H1 (cell line): ENCODE measurements at regions not wholly inside any gene's neighbourhood (a gene's known extent, or its start where the extent isn't known, plus 50 kb on each side); places are given as distances from the start of the nearest gene placed in this dataset.

Experiments
- CTCF ChIA-PET: fragments of 300-600 bp; sonication (Branson Sonifier 250); formaldehyde crosslinking; loops from one replicate; lab custom pipeline; 2021; ENCODE audit not compliant: partially characterized antibody; lab: Charles Lee
- POLR2A ChIA-PET: fragments of 300-600 bp; sonication (Branson Sonifier 250); formaldehyde crosslinking; loops from one replicate; lab custom pipeline; 2021; ENCODE audit warnings: inconsistent platforms; ENCODE audit not compliant: partially characterized antibody; lab: Charles Lee
- DNase-seq, 2 experiments: peaks; one replicate each; pipeline versions ENCODE4 v3.0.0 to v3.0.0-alpha.2; 2010 to 2022; ENCODE audit warnings: low spot score in 2 of 2, low read depth in 1 of 2, mixed read lengths in 1 of 2
- FAIRE-seq: peaks from 2 replicates; lab custom pipeline; 2011; peaks lifted over from hg19 to GRCh38; lab: Jason Lieb, UNC
- H2AFZ ChIP-seq: 2 replicates; pipeline ENCODE4 v1.8.1; 2012; ENCODE audit warnings: low read length, inconsistent platforms
- H2AK5ac ChIP-seq: 2 replicates; pipeline ENCODE4 v1.6.1; 2013; ENCODE audit warnings: low read depth, low read length
- H2BK120ac ChIP-seq: replicated peaks from 2 replicates; pipeline ENCODE3; 2013; ENCODE audit warnings: low read depth, low read length, inconsistent platforms
- H2BK12ac ChIP-seq: 2 replicates; pipeline ENCODE4 v1.6.1; 2013; ENCODE audit warnings: low read depth, low read length
- H2BK15ac ChIP-seq: 2 replicates; pipeline ENCODE4 v1.6.1; 2013; ENCODE audit warnings: low read length
- H2BK20ac ChIP-seq: 2 replicates; pipeline ENCODE4 v1.6.1; 2013; ENCODE audit warnings: low read length
- H2BK5ac ChIP-seq: 2 replicates; pipeline ENCODE4 v1.6.1; 2013; ENCODE audit warnings: low read depth, low read length
- H3K14ac ChIP-seq: 2 replicates; pipeline ENCODE4 v1.6.1; 2013; ENCODE audit warnings: inconsistent platforms; ENCODE audit not compliant: insufficient read length
- H3K18ac ChIP-seq: 2 replicates; pipeline ENCODE4 v1.6.1; 2013; ENCODE audit warnings: low read length; ENCODE audit errors: extremely low read depth
- H3K23ac ChIP-seq: 2 replicates; pipeline ENCODE4 v1.6.1; 2013; ENCODE audit warnings: inconsistent platforms; ENCODE audit not compliant: insufficient read length
- H3K23me2 ChIP-seq: 2 replicates; pipeline ENCODE4 v1.6.1; 2013; ENCODE audit warnings: low read depth, low read length
- H3K27ac ChIP-seq: 2 replicates; pipeline ENCODE4 v1.6.1; 2011; ENCODE audit warnings: low read depth, low read length, inconsistent platforms
- H3K27me3 ChIP-seq, 4 experiments: replicated peaks in 1 of 4; 1 replicate in 1 of 4; 2 replicates in 3 of 4; pipeline versions ENCODE4 v1.6.1 to v1.8.1; 2011 to 2013; ENCODE audit warnings: low read length in 3 of 4, mild to moderate bottlenecking in 3 of 4, inconsistent platforms in 2 of 4, mixed read lengths in 2 of 4, moderate library complexity in 1 of 4; ENCODE audit not compliant: control insufficient read depth in 3 of 4, insufficient read depth in 3 of 4; ENCODE audit errors: extremely low read depth in 1 of 4
- H3K36me3 ChIP-seq, 4 experiments: 2 replicates each; pipeline versions ENCODE4 v1.6.1 to v1.8.1; 2011 to 2013; ENCODE audit warnings: mild to moderate bottlenecking in 4 of 4, low read length in 3 of 4, moderate library complexity in 2 of 4, control low read depth in 1 of 4, inconsistent platforms in 1 of 4; ENCODE audit not compliant: insufficient read depth in 4 of 4, control insufficient read depth in 2 of 4
- H3K4ac ChIP-seq: replicated peaks from 2 replicates; pipeline ENCODE3; 2013; ENCODE audit warnings: low read length, low read depth, mixed read lengths, inconsistent platforms; ENCODE audit not compliant: insufficient read length
- H3K4me1 ChIP-seq, 4 experiments: replicated peaks in 1 of 4; 1 replicate in 1 of 4; 2 replicates in 3 of 4; pipeline versions ENCODE4 v1.6.1 to v1.8.1; 2011 to 2013; ENCODE audit warnings: low read length in 3 of 4, inconsistent platforms in 2 of 4, mixed read lengths in 1 of 4; ENCODE audit not compliant: insufficient read depth in 4 of 4, control insufficient read depth in 3 of 4
- H3K4me2 ChIP-seq, 2 experiments: 2 replicates each; pipeline versions ENCODE4 v1.6.1 to v1.8.1; 2011 to 2013; ENCODE audit warnings: low read depth in 2 of 2, low read length in 2 of 2, control low read depth in 1 of 2, inconsistent platforms in 1 of 2, mild to moderate bottlenecking in 1 of 2; ENCODE audit not compliant: insufficient read depth in 1 of 2
- H3K4me3 ChIP-seq, 4 experiments: fragments of 200-600, 300-600 bp in 1 of 4; sonication (generic), shearing (Covaris generic), sonication (Bioruptor Twin) in 1 of 4; 2 replicates each; pipeline versions ENCODE4 v1.5.1 to v1.8.1; 2011 to 2016; ENCODE audit warnings: low read length in 4 of 4, low read depth in 3 of 4, control low read depth in 2 of 4, inconsistent platforms in 2 of 4, mild to moderate bottlenecking in 2 of 4, mixed read lengths in 1 of 4, moderate library complexity in 1 of 4; ENCODE audit not compliant: insufficient read depth in 2 of 4; ENCODE audit errors: extremely low read depth in 1 of 4
- H3K56ac ChIP-seq: replicated peaks from 2 replicates; pipeline ENCODE3; 2013; ENCODE audit warnings: low read depth, mild to moderate bottlenecking, mixed read lengths, low read length, inconsistent platforms; ENCODE audit not compliant: insufficient read length
- H3K79me1 ChIP-seq: 2 replicates; pipeline ENCODE4 v1.6.1; 2013; ENCODE audit warnings: low read depth, low read length, control low read depth
- H3K79me2 ChIP-seq, 2 experiments: 2 replicates each; pipeline versions ENCODE4 v1.6.1 to v1.8.1; 2012 to 2013; ENCODE audit warnings: low read length in 2 of 2, mild to moderate bottlenecking in 2 of 2, inconsistent platforms in 1 of 2; ENCODE audit not compliant: insufficient read depth in 2 of 2, control insufficient read depth in 1 of 2
- H3K9ac ChIP-seq, 4 experiments: replicated peaks in 1 of 4; 1 replicate in 1 of 4; 2 replicates in 3 of 4; pipeline versions ENCODE4 v1.6.1 to v1.8.1; 2011 to 2013; ENCODE audit warnings: low read depth in 3 of 4, low read length in 3 of 4, control low read depth in 2 of 4, mild to moderate bottlenecking in 2 of 4, moderate library complexity in 2 of 4, inconsistent platforms in 1 of 4; ENCODE audit errors: extremely low read depth in 1 of 4
- H3K9me3 ChIP-seq, 2 experiments: 2 replicates each; pipeline versions ENCODE4 v1.6.1 to v1.8.1; 2012 to 2013; ENCODE audit warnings: mild to moderate bottlenecking in 2 of 2, moderate library complexity in 2 of 2, control low read depth in 1 of 2, inconsistent platforms in 1 of 2, low read depth in 1 of 2, low read length in 1 of 2, mixed read lengths in 1 of 2; ENCODE audit not compliant: insufficient read depth in 2 of 2
- H4K20me1 ChIP-seq, 2 experiments: replicated peaks in 1 of 2; 2 replicates each; pipeline versions ENCODE3 to v1.8.1; 2011 to 2013; ENCODE audit warnings: inconsistent platforms in 2 of 2, low read length in 2 of 2, mild to moderate bottlenecking in 1 of 2; ENCODE audit not compliant: insufficient read depth in 2 of 2, control insufficient read depth in 1 of 2
- H4K5ac ChIP-seq: 2 replicates; pipeline ENCODE4 v1.6.1; 2013; ENCODE audit warnings: low read length, low read depth, mixed read lengths, inconsistent platforms; ENCODE audit not compliant: insufficient read length
- H4K8ac ChIP-seq: 2 replicates; pipeline ENCODE4 v1.8.0; 2013; ENCODE audit warnings: mild to moderate bottlenecking, moderate library complexity, low read length, inconsistent platforms; ENCODE audit not compliant: insufficient read depth; ENCODE audit errors: extremely low read depth
- H4K91ac ChIP-seq: replicated peaks from 2 replicates; pipeline ENCODE3; 2013; ENCODE audit warnings: low read length, mixed read lengths, inconsistent platforms; ENCODE audit not compliant: insufficient read length
- BRCA1 ChIP-seq: IDR thresholded peaks from 2 replicates; pipeline ENCODE4 v1.6.1; 2012; ENCODE audit warnings: low read depth, low read length, improper control_type of control experiment
- CEBPB ChIP-seq: IDR thresholded peaks from 2 replicates; pipeline ENCODE4 v1.6.1; 2012; ENCODE audit warnings: low read depth, low read length
- EZH2 ChIP-seq: fragments of 200-600 bp; sonication (generic); IDR thresholded peaks from 2 replicates; pipeline ENCODE4 v1.7.1; 2012; ENCODE audit warnings: low read depth, mild to moderate bottlenecking, moderate library complexity, low read length, inconsistent platforms; ENCODE audit not compliant: severe bottlenecking
- JUND ChIP-seq: IDR thresholded peaks from 2 replicates; pipeline ENCODE4 v1.6.1; 2011; ENCODE audit warnings: mild to moderate bottlenecking, improper control_type of control experiment, low read length
- KDM1A ChIP-seq: fragments of 200-600, 300-600 bp; sonication (generic); IDR thresholded peaks from 2 replicates; pipeline ENCODE4 v1.7.1; 2016; ENCODE audit warnings: mild to moderate bottlenecking, low read length, borderline replicate concordance
- KDM4A ChIP-seq: IDR thresholded peaks from one replicate; pipeline ENCODE4 v1.7.1; 2012; ENCODE audit warnings: low read depth, mild to moderate bottlenecking, moderate library complexity, low read length, inconsistent platforms; ENCODE audit not compliant: severe bottlenecking
- PHF8 ChIP-seq: fragments of 200-600 bp; sonication (generic); conservative IDR thresholded peaks from 2 replicates; pipeline ENCODE4 v1.7.1; 2012; ENCODE audit warnings: low read depth, mild to moderate bottlenecking, inconsistent platforms, low read length, moderate library complexity
- RAD21 ChIP-seq, 2 experiments: IDR thresholded peaks in 1 of 2; conservative IDR thresholded peaks in 1 of 2; 2 replicates each; pipeline ENCODE4 v1.6.1; 2011; ENCODE audit warnings: low read depth in 2 of 2, low read length in 2 of 2, improper control_type of control experiment in 1 of 2, inconsistent platforms in 1 of 2, mild to moderate bottlenecking in 1 of 2, moderate library complexity in 1 of 2
- SIRT6 ChIP-seq: IDR thresholded peaks from one replicate; pipeline ENCODE4 v1.7.1; 2012; ENCODE audit warnings: low read length, inconsistent platforms
- SIX5 ChIP-seq: IDR thresholded peaks from 2 replicates; pipeline ENCODE4 v1.6.1; 2011; ENCODE audit warnings: mild to moderate bottlenecking, low read depth, low read length
- SRF ChIP-seq: IDR thresholded peaks from 2 replicates; pipeline ENCODE4 v1.6.1; 2011; ENCODE audit warnings: mild to moderate bottlenecking, low read depth, low read length, moderate library complexity
- TBP ChIP-seq: IDR thresholded peaks from 2 replicates; pipeline ENCODE4 v1.6.1; 2011; ENCODE audit warnings: low read depth, low read length, improper control_type of control experiment
- WGBS, 2 experiments: shearing (Covaris generic) in 1 of 2; methylation state at CpG; one replicate each; pipeline versions ENCODE4 v1.1.6 to v1.1.7; 2013 to 2015; ENCODE audit warnings: low lambda C conversion rate in 2 of 2, mixed read lengths in 2 of 2, inconsistent platforms in 1 of 2, low coverage in 1 of 2, missing lambda C conversion rate in 1 of 2; ENCODE audit not compliant: insufficient replicate concordance in 2 of 2, insufficient coverage in 1 of 2, insufficient read length in 1 of 2; ENCODE audit errors: extremely low coverage in 1 of 2, missing lambda C conversion rate in 1 of 2; 5-methylcytosine and 5-hydroxymethylcytosine counted together
- TF ChIP-seq, protein P1 (sequence below): IDR thresholded peaks from 2 replicates; pipeline ENCODE4 v1.6.1; 2011; ENCODE audit warnings: low read length, improper control_type of control experiment

DNA sequence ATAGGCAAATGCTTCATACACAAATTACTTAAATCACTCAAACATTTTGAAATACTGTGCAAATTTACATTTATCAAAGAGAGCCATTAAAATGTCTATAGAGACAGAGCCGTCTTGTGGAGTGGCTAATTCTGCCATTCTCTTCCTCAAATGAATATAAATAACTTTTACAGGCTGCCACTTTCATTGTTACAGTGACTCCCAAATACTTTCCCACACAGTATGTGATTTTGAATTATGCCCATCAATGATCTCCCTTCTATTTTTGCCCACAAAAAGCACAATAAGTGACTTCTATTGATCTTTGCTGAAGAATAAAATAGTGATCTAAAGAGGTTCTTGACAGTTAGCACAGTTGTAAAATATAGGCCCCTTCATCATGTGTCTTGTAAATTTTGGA is 1244.9 kb downstream of the PCDH17 start:
- Histone ChIP-seq H2AFZ (no peak overlapping the region), H4K20me1 (no peaks in the 10 kb centered on the region), H3K36me3 (no peaks in the 10 kb centered on the region), H3K23me2 (no peaks in the 10 kb centered on the region), H3K9me3 (no peaks in the 10 kb centered on the region), H2BK12ac (no peak overlapping the region), H3K4me3 (no peak overlapping the region), H2AK5ac (no peak overlapping the region), H2BK20ac (no peak overlapping the region), H4K8ac (no peak overlapping the region), H3K23ac (no peak overlapping the region), H3K4me2 (no peak overlapping the region), H3K79me1 (no peaks in the 10 kb centered on the region), H3K27me3 (no peaks in the 10 kb centered on the region), H3K4me1 (no peaks in the 10 kb centered on the region; a peak in 1 of 7 replicates), H3K9ac (no peak overlapping the region), H4K5ac (no peak overlapping the region), H2BK120ac (no peak overlapping the region), H3K4ac (no peak overlapping the region), H3K14ac (no peak overlapping the region), H3K79me2 (no peaks in the 10 kb centered on the region), H4K91ac (no peak overlapping the region), H2BK5ac (no peak overlapping the region), H2BK15ac (no peak overlapping the region), H3K56ac (no peak overlapping the region), H3K27ac (no peak overlapping the region), H3K18ac (no peak overlapping the region)
- WGBS, 2 experiments: 77% methylated on average over 1 of the region's 1 CpG; no CpG with 5 or more reads in 1 of the 2 experiments
- CTCF ChIA-PET: no interaction called here
- TF ChIP-seq EZH2 (no peak), SIRT6 (no peak), KDM4A (no peak), CEBPB (no peak), RAD21 (IDR thresholded peaks at IDR 0.05 in 1 of 2, conservative IDR thresholded peaks at IDR 0.05 in 1 of 2; ENCODE audit: low read depth in 2 of 2, low read length in 2 of 2) (no peak), SIX5 (no peak), BRCA1 (no peak), PHF8 (no peak), TBP (no peak), JUND (no peak), KDM1A (no peak), SRF (no peak)
- TF ChIP-seq, protein P1, sequence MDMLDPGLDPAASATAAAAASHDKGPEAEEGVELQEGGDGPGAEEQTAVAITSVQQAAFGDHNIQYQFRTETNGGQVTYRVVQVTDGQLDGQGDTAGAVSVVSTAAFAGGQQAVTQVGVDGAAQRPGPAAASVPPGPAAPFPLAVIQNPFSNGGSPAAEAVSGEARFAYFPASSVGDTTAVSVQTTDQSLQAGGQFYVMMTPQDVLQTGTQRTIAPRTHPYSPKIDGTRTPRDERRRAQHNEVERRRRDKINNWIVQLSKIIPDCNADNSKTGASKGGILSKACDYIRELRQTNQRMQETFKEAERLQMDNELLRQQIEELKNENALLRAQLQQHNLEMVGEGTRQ: no peak
- FAIRE-seq (no peak), DNase-seq (no peak)
- POLR2A ChIA-PET: no interaction called here
